GM20431 (cell line): ENCODE measurements at regions not wholly inside any gene's neighbourhood (a gene's known extent, or its start where the extent isn't known, plus 50 kb on each side); places are given as distances from the start of the nearest gene placed in this dataset.

Source experiments
- in situ Hi-C: fragments of 300-500 bp; cut with MseI, MboI; formaldehyde crosslinking; loops from one replicate; pipeline ENCODE4 v1.15.0; 2020; ENCODE audit warnings: low sequenced_read_pairs; ENCODE audit not compliant: unreplicated experiment

GRCh38 chr15:39479911-39480310 lies 101.0 kb upstream of the THBS1 start:
- in situ Hi-C loops = no loop called here

- in situ Hi-C loops = no loop called here
Measured at GRCh38 chr15:39482459-39482858, 98.4 kb upstream of the THBS1 start.

- in situ Hi-C loops = no loop called here
Measured at GRCh38 chr15:39486621-39487457, 94.0 kb upstream of the THBS1 start.

GRCh38 chr15:39487458-39487735 lies 93.5 kb upstream of the THBS1 start:
- in situ Hi-C loops = no loop called here

GRCh38 chr15:39488516-39488915 lies 92.4 kb upstream of the THBS1 start:
- in situ Hi-C loops = no loop called here

- in situ Hi-C loops = no loop called here
Measured at GRCh38 chr15:39488961-39489360, 91.9 kb upstream of the THBS1 start.

GRCh38 chr15:39491115-39491885 lies 89.6 kb upstream of the THBS1 start:
- in situ Hi-C loops = no loop called here

GRCh38 chr15:39491886-39492490 lies 88.9 kb upstream of the THBS1 start:
- in situ Hi-C loops = no loop called here

- in situ Hi-C loops = no loop called here
Measured at GRCh38 chr15:39493424-39494067, 87.3 kb upstream of the THBS1 start.

GRCh38 chr15:39494462-39494861 lies 86.4 kb upstream of the THBS1 start:
- in situ Hi-C loops = no loop called here

GRCh38 chr15:39495871-39496840 lies 84.7 kb upstream of the THBS1 start:
- in situ Hi-C loops = no loop called here

- in situ Hi-C loops = no loop called here
Measured at GRCh38 chr15:39497016-39497758, 83.7 kb upstream of the THBS1 start.

- in situ Hi-C loops = no loop called here
Measured at GRCh38 chr15:39497759-39498565, 82.9 kb upstream of the THBS1 start.

- in situ Hi-C loops = no loop called here
Measured at GRCh38 chr15:39498629-39499028, 82.2 kb upstream of the THBS1 start.

- in situ Hi-C loops = no loop called here
Measured at GRCh38 chr15:39499042-39499441, 81.8 kb upstream of the THBS1 start.

- in situ Hi-C loops = no loop called here
Measured at GRCh38 chr15:39499681-39500080, 81.2 kb upstream of the THBS1 start.

- in situ Hi-C loops = no loop called here
Measured at GRCh38 chr15:39501366-39502081, 79.4 kb upstream of the THBS1 start.

GRCh38 chr15:39502082-39502447 lies 78.8 kb upstream of the THBS1 start:
- in situ Hi-C loops = no loop called here
